Activated naive CD8-positive, alpha-beta T cell (primary cell): ENCODE measurements at regions not wholly inside any gene's neighbourhood (a gene's known extent, or its start where the extent isn't known, plus 50 kb on each side); places are given as distances from the start of the nearest gene placed in this dataset.
"Not testable (repeated sequence)": the region's sequence is repeated elsewhere in the genome, so short reads cannot be mapped to it uniquely, and the experiment has no call there.

Experiments used
- H3K27ac Mint-ChIP-seq: one replicate; pipeline ENCODE4 v1.8.0; 2021; ENCODE audit warnings: mixed read lengths
- H3K27me3 Mint-ChIP-seq: one replicate; pipeline ENCODE4 v1.8.0; 2021; ENCODE audit warnings: mixed read lengths
- H3K36me3 Mint-ChIP-seq: one replicate; pipeline ENCODE4 v1.8.0; 2021; ENCODE audit warnings: mixed read lengths
- H3K4me1 Mint-ChIP-seq: one replicate; pipeline ENCODE4 v1.8.0; 2021; ENCODE audit warnings: low read depth, mixed read lengths
- H3K4me3 Mint-ChIP-seq: one replicate; pipeline ENCODE4 v1.8.0; 2021; ENCODE audit warnings: mild to moderate bottlenecking, mixed read lengths
- H3K9me3 Mint-ChIP-seq: one replicate; pipeline ENCODE4 v1.8.0; 2021; ENCODE audit warnings: low read depth, mixed read lengths

- no peak overlapping the region for H3K4me3 Mint-ChIP-seq
- no peak overlapping the region for H3K27ac Mint-ChIP-seq
- H3K9me3 Mint-ChIP-seq = no peaks in the 10 kb centered on the region
- H3K27me3 Mint-ChIP-seq = no peaks in the 10 kb centered on the region
- peaks cover 5% of the 10 kb centered on the region for H3K36me3 Mint-ChIP-seq
- no peaks in the 10 kb centered on the region for H3K4me1 Mint-ChIP-seq
Measured at GRCh38 chrX:65451663-65452062, 82.9 kb downstream of the LAS1L start.

- H3K36me3 Mint-ChIP-seq = peaks cover 1% of the 10 kb centered on the region
- no peaks in the 10 kb centered on the region for H3K4me1 Mint-ChIP-seq
- peaks cover 6% of the 10 kb centered on the region for H3K9me3 Mint-ChIP-seq
- H3K4me3 Mint-ChIP-seq = no peak overlapping the region
- no peaks in the 10 kb centered on the region for H3K27me3 Mint-ChIP-seq
- H3K27ac Mint-ChIP-seq = no peak overlapping the region
Measured at GRCh38 chrX:65420154-65420553, 114.4 kb downstream of the LAS1L start.

GRCh38 chrX:65407662-65408061 is 126.9 kb downstream of the LAS1L start:
- H3K27me3 Mint-ChIP-seq = peaks cover 15% of the 10 kb centered on the region
- H3K4me1 Mint-ChIP-seq, H3K27ac Mint-ChIP-seq, H3K9me3 Mint-ChIP-seq: not testable (repeated sequence)
- peaks cover 13% of the 10 kb centered on the region for H3K36me3 Mint-ChIP-seq
- peak overlapping the region; percentile 30 for H3K4me3 Mint-ChIP-seq

GRCh38 chrX:65407157-65407626 is 127.4 kb downstream of the LAS1L start:
- H3K27ac Mint-ChIP-seq = no peak overlapping the region
- H3K4me3 Mint-ChIP-seq = peak overlapping the region; percentile 59
- H3K9me3 Mint-ChIP-seq = peaks cover 8% of the 10 kb centered on the region
- peaks cover 13% of the 10 kb centered on the region for H3K36me3 Mint-ChIP-seq
- peaks cover 7% of the 10 kb centered on the region for H3K4me1 Mint-ChIP-seq
- peaks cover 15% of the 10 kb centered on the region for H3K27me3 Mint-ChIP-seq

- H3K36me3 Mint-ChIP-seq = peaks cover 13% of the 10 kb centered on the region
- H3K27me3 Mint-ChIP-seq = peaks cover 15% of the 10 kb centered on the region
- H3K9me3 Mint-ChIP-seq = peaks cover 8% of the 10 kb centered on the region
- peaks cover 7% of the 10 kb centered on the region for H3K4me1 Mint-ChIP-seq
- H3K4me3 Mint-ChIP-seq = peak overlapping the region; percentile 79
- H3K27ac Mint-ChIP-seq = no peak overlapping the region
Measured at GRCh38 chrX:65406532-65406931, 128.1 kb downstream of the LAS1L start.

- H3K9me3 Mint-ChIP-seq = peaks cover 7% of the 10 kb centered on the region
- no peak overlapping the region for H3K4me3 Mint-ChIP-seq
Measured at GRCh38 chrX:65392284-65392683, 142.3 kb downstream of the LAS1L start.

GRCh38 chrX:65389120-65389519 is 145.5 kb downstream of the LAS1L start:
- H3K9me3 Mint-ChIP-seq, H3K4me3 Mint-ChIP-seq, H3K36me3 Mint-ChIP-seq, H3K27ac Mint-ChIP-seq, H3K27me3 Mint-ChIP-seq, H3K4me1 Mint-ChIP-seq: not testable (repeated sequence)

More at GRCh38 chrX:65392284-65392683, 142.3 kb downstream of the LAS1L start:
- Mint-ChIP-seq H3K4me1 (no peaks in the 10 kb centered on the region), H3K36me3 (peaks cover 25% of the 10 kb centered on the region), H3K27me3 (no peaks in the 10 kb centered on the region), H3K27ac (no peak overlapping the region)
